ENCODE measurements at regions not wholly inside any gene's neighbourhood (a gene's known extent, or its start where the extent isn't known, plus 50 kb on each side); places are given as distances from the start of the nearest gene placed in this dataset.

GRCh38 chr2:49840428-49840975 is 686.2 kb upstream of the FSHR start (continued):
- no peak for TF ChIP-seq REST (IDR thresholded peaks at IDR 0.05; ENCODE audit: low read depth)

- Histone ChIP-seq H3K9me3 (ENCODE audit: control insufficient read depth in 1 of 2, insufficient read depth in 1 of 2, low read depth in 1 of 2, low read length in 2 of 2) (peaks cover 5 to 28% of the 10 kb centered on the region in 2 experiments; a peak in 2 of 4 replicates), H3K79me2 (ENCODE audit: insufficient read depth, low read length) (no peaks in the 10 kb centered on the region), H3K4me3 (replicated peaks in 1 of 2; ENCODE audit: low read depth in 1 of 2, low read length in 2 of 2) (no peak overlapping the region), H3K9ac (ENCODE audit: low read length) (no peak overlapping the region), H3K27ac (ENCODE audit: low read depth, low read length) (no peak overlapping the region), H4K20me1 (ENCODE audit: insufficient read depth) (no peaks in the 10 kb centered on the region), H3K9me2 (ENCODE audit: insufficient read depth) (no peaks in the 10 kb centered on the region), H3K4me1 (ENCODE audit: control insufficient read depth in 1 of 2, insufficient read depth in 2 of 2, low read length in 2 of 2) (no peaks in the 10 kb centered on the region), H3K27me3 (ENCODE audit: insufficient read depth, low read length) (no peaks in the 10 kb centered on the region), H3K36me3 (ENCODE audit: control insufficient read depth in 1 of 2, insufficient read depth in 2 of 2, low read length in 2 of 2) (no peaks in the 10 kb centered on the region), H2AFZ (ENCODE audit: low read depth, low read length, poor library complexity, severe bottlenecking) (no peak overlapping the region), H3K4me2 (ENCODE audit: low read length) (no peak overlapping the region)
- DNase-seq (ENCODE audit: low read depth, low spot score) (no peak), ATAC-seq (no peak)
- no TSS peak for BruUV-seq (replicated peaks)
- CTCF ChIA-PET, result no interaction called here
- RAD21 ChIA-PET (ENCODE audit: low non-redundant PET in 1 of 2, low total read pairs in 2 of 2, uncharacterized antibody in 2 of 2, unreplicated experiment in 2 of 2), result no interaction called here
- intact Hi-C loops (cut with micrococcal nuclease), result no loop called here
- POLR2A ChIA-PET, result no interaction called here
- TF ChIP-seq ZBTB33 (IDR thresholded peaks at IDR 0.05; ENCODE audit: extremely low read depth, insufficient replicate concordance, low read length) (no peak), REST (IDR thresholded peaks at IDR 0.05; ENCODE audit: low read depth) (no peak), CEBPB (IDR thresholded peaks at IDR 0.05; ENCODE audit: low read depth) (no peak), POLR2AphosphoS5 (IDR thresholded peaks at IDR 0.05; ENCODE audit: low read depth, low read length) (no peak), ZFX (IDR thresholded peaks at IDR 0.05) (no peak), EZH2 (IDR thresholded peaks at IDR 0.05) (no peak), MAX (IDR thresholded peaks at IDR 0.05) (no peak), ELF1 (IDR thresholded peaks at IDR 0.05; ENCODE audit: borderline replicate concordance, low read depth) (no peak), EZH2phosphoT487 (IDR thresholded peaks at IDR 0.05; ENCODE audit: borderline replicate concordance) (no peak), SRF (IDR thresholded peaks at IDR 0.05; ENCODE audit: low read depth) (no peak), CBX3 (IDR thresholded peaks at IDR 0.05; ENCODE audit: low read depth) (no peak), SP1 (IDR thresholded peaks at IDR 0.05; ENCODE audit: low read depth) (no peak), POLR2A (IDR thresholded peaks at IDR 0.05; ENCODE audit: borderline replicate concordance, extremely low read depth, insufficient read depth, insufficient read length) (no peak), FOSL1 (IDR thresholded peaks at IDR 0.05; ENCODE audit: low read depth) (no peak), RAD21 (IDR thresholded peaks at IDR 0.05; ENCODE audit: low read depth) (no peak)
Observed at GRCh38 chr2:49839818-49840217, 685.5 kb upstream of the FSHR start.
